ENCODE measurements at regions not wholly inside any gene's neighbourhood (a gene's known extent, or its start where the extent isn't known, plus 50 kb on each side); places are given as distances from the start of the nearest gene placed in this dataset.

GRCh38 chr7:84822941-84823510 lies 363.8 kb downstream of the SEMA3D start:
- Histone ChIP-seq H2AFZ (ENCODE audit: low read depth, low read length) (no peak overlapping the region), H4K20me1 (ENCODE audit: insufficient read depth, low read length) (no peaks in the 10 kb centered on the region), H3K27ac (ENCODE audit: low read length) (no peak overlapping the region), H3K9me3 (ENCODE audit: insufficient read depth, low read length, severe bottlenecking) (no peaks in the 10 kb centered on the region), H3K36me3 (ENCODE audit: insufficient read depth, low read length) (no peaks in the 10 kb centered on the region), H3K9ac (ENCODE audit: low read depth, low read length) (no peak overlapping the region), H3K27me3 (ENCODE audit: insufficient read depth, low read length, poor library complexity) (no peaks in the 10 kb centered on the region), H3K4me3 (ENCODE audit: low read depth in 1 of 2, low read length in 2 of 2) (no peak overlapping the region), H3K4me1 (ENCODE audit: insufficient read depth, low read length) (no peaks in the 10 kb centered on the region), H3K4me2 (ENCODE audit: insufficient read depth, low read length) (no peak overlapping the region), H3K79me2 (ENCODE audit: insufficient read depth, low read length) (no peaks in the 10 kb centered on the region)
- TF ChIP-seq CTCF (IDR thresholded peaks at IDR 0.05; ENCODE audit: borderline replicate concordance, extremely low read depth, low read length, poor library complexity, severe bottlenecking) (no peak), EZH2 (IDR thresholded peaks at IDR 0.05; ENCODE audit: borderline replicate concordance, low read depth, low read length, severe bottlenecking) (no peak)
- DNase-seq (no peak), ATAC-seq (ENCODE audit: insufficient read depth, low read depth) (no peak)

- no peak for ATAC-seq (ENCODE audit: insufficient read depth, low read depth)
Measured at GRCh38 chr7:84821671-84822534, 365.0 kb downstream of the SEMA3D start.

GRCh38 chr7:84820481-84820880 lies 366.4 kb downstream of the SEMA3D start:
- no peak overlapping the region for H2AFZ ChIP-seq (ENCODE audit: low read depth, low read length)
- no peak overlapping the region for H3K9ac ChIP-seq (ENCODE audit: low read depth, low read length)
- H3K9me3 ChIP-seq (ENCODE audit: insufficient read depth, low read length, severe bottlenecking) = no peaks in the 10 kb centered on the region
- H3K27me3 ChIP-seq (ENCODE audit: insufficient read depth, low read length, poor library complexity) = no peaks in the 10 kb centered on the region
- no peaks in the 10 kb centered on the region for H3K4me1 ChIP-seq (ENCODE audit: insufficient read depth, low read length)
- no peak for ATAC-seq (ENCODE audit: insufficient read depth, low read depth)
- H3K79me2 ChIP-seq (ENCODE audit: insufficient read depth, low read length) = no peaks in the 10 kb centered on the region
- no peak overlapping the region for H3K4me3 ChIP-seq (ENCODE audit: low read depth in 1 of 2, low read length in 2 of 2)
- H3K36me3 ChIP-seq (ENCODE audit: insufficient read depth, low read length) = no peaks in the 10 kb centered on the region
- no peak for DNase-seq
- TF ChIP-seq CTCF (IDR thresholded peaks at IDR 0.05; ENCODE audit: borderline replicate concordance, extremely low read depth, low read length, poor library complexity, severe bottlenecking) (no peak), EZH2 (IDR thresholded peaks at IDR 0.05; ENCODE audit: borderline replicate concordance, low read depth, low read length, severe bottlenecking) (no peak)
- H3K4me2 ChIP-seq (ENCODE audit: insufficient read depth, low read length) = no peak overlapping the region
- H3K27ac ChIP-seq (ENCODE audit: low read length) = no peak overlapping the region
- no peaks in the 10 kb centered on the region for H4K20me1 ChIP-seq (ENCODE audit: insufficient read depth, low read length)

More at GRCh38 chr7:84821671-84822534, 365.0 kb downstream of the SEMA3D start:
- no peaks in the 10 kb centered on the region for H3K27me3 ChIP-seq (ENCODE audit: insufficient read depth, low read length, poor library complexity)
- H3K9me3 ChIP-seq (ENCODE audit: insufficient read depth, low read length, severe bottlenecking) = no peaks in the 10 kb centered on the region
- DNase-seq = no peak
- H2AFZ ChIP-seq (ENCODE audit: low read depth, low read length) = no peak overlapping the region
- H3K27ac ChIP-seq (ENCODE audit: low read length) = no peak overlapping the region
- no peaks in the 10 kb centered on the region for H4K20me1 ChIP-seq (ENCODE audit: insufficient read depth, low read length)
- no peak overlapping the region for H3K9ac ChIP-seq (ENCODE audit: low read depth, low read length)
- H3K36me3 ChIP-seq (ENCODE audit: insufficient read depth, low read length) = no peaks in the 10 kb centered on the region
- no peaks in the 10 kb centered on the region for H3K79me2 ChIP-seq (ENCODE audit: insufficient read depth, low read length)
- no peak for TF ChIP-seq EZH2 (IDR thresholded peaks at IDR 0.05; ENCODE audit: borderline replicate concordance, low read depth, low read length, severe bottlenecking)
- TF ChIP-seq CTCF (IDR thresholded peaks at IDR 0.05; ENCODE audit: borderline replicate concordance, extremely low read depth, low read length, poor library complexity, severe bottlenecking) = no peak
- no peak overlapping the region for H3K4me3 ChIP-seq (ENCODE audit: low read depth in 1 of 2, low read length in 2 of 2)
- H3K4me1 ChIP-seq (ENCODE audit: insufficient read depth, low read length) = no peaks in the 10 kb centered on the region
- H3K4me2 ChIP-seq (ENCODE audit: insufficient read depth, low read length) = no peak overlapping the region

Measured in DND-41 (cell line).